Caco-2 (cell line): ENCODE measurements at regions not wholly inside any gene's neighbourhood (a gene's known extent, or its start where the extent isn't known, plus 50 kb on each side); places are given as distances from the start of the nearest gene placed in this dataset.
"Not testable (repeated sequence)": the region's sequence is repeated elsewhere in the genome, so short reads cannot be mapped to it uniquely, and the experiment has no call there.

ENCODE experiments used
- BruUV-seq: library from RNA; stranded (reverse); fragments of 400-500 nt; replicated peaks from 2 replicates; lab custom pipeline; 2021; lab: Mats Ljungman, UMichigan
- CTCF ChIA-PET: fragments of 300-600 bp; sonication (Branson Sonifier 250); formaldehyde crosslinking; loops from one replicate; lab custom pipeline; 2022; ENCODE audit warnings: antibody characterized with exemption; lab: Charles Lee
- POLR2A ChIA-PET: fragments of 300-600 bp; sonication (Branson Sonifier 250); formaldehyde crosslinking; loops from one replicate; lab custom pipeline; 2022; ENCODE audit warnings: antibody characterized with exemption; lab: Charles Lee
- DNase-seq, 2 experiments: peaks; one replicate each; pipeline versions ENCODE4 v3.0.0 to v3.0.0-alpha.2; 2020 to 2022
- H3K27me3 ChIP-seq: replicated peaks from 2 replicates; pipeline ENCODE4 v1.6.0; 2011; ENCODE audit warnings: low read length; ENCODE audit not compliant: control insufficient read depth, insufficient read depth
- H3K36me3 ChIP-seq: 2 replicates; pipeline ENCODE4 v1.5.1; 2011; ENCODE audit warnings: low read length; ENCODE audit not compliant: control insufficient read depth, insufficient read depth
- H3K4me1 ChIP-seq: fragments of 250-450 bp; sonication (Bioruptor Pico); 2 replicates; pipeline ENCODE4 v1.5.1; 2020; ENCODE audit warnings: mild to moderate bottlenecking
- H3K4me3 ChIP-seq: 2 replicates; pipeline ENCODE4 v1.5.1; 2011; ENCODE audit warnings: low read depth, mild to moderate bottlenecking, control low read depth, low read length
- H3K9me3 ChIP-seq: fragments of 250-450 bp; sonication (Bioruptor Pico); 2 replicates; pipeline ENCODE4 v1.5.1; 2020; ENCODE audit warnings: mild to moderate bottlenecking, moderate library complexity
- H3K27ac Mint-ChIP-seq: one replicate; pipeline ENCODE4 v1.8.0; 2022; ENCODE audit warnings: mixed read lengths; ENCODE audit not compliant: unreplicated experiment
- H3K27me3 Mint-ChIP-seq: one replicate; pipeline ENCODE4 v1.8.0; 2022; ENCODE audit warnings: mixed read lengths; ENCODE audit not compliant: insufficient read depth, unreplicated experiment
- H3K36me3 Mint-ChIP-seq: one replicate; pipeline ENCODE4 v1.8.0; 2022; ENCODE audit warnings: mild to moderate bottlenecking, mixed read lengths; ENCODE audit not compliant: insufficient read depth, unreplicated experiment
- H3K4me1 Mint-ChIP-seq: one replicate; pipeline ENCODE4 v1.8.0; 2022; ENCODE audit warnings: low read depth, mixed read lengths; ENCODE audit not compliant: unreplicated experiment
- H3K4me3 Mint-ChIP-seq: one replicate; pipeline ENCODE4 v1.8.0; 2022; ENCODE audit warnings: mild to moderate bottlenecking, moderate library complexity, mixed read lengths; ENCODE audit not compliant: unreplicated experiment
- H3K9me3 Mint-ChIP-seq: one replicate; pipeline ENCODE4 v1.8.0; 2022; ENCODE audit warnings: mixed read lengths; ENCODE audit not compliant: unreplicated experiment
- intact Hi-C: fragments of 100-400 bp; cut with micrococcal nuclease; formaldehyde crosslinking; loops from one replicate; pipeline ENCODE4 v1.10.0; 2022; ENCODE audit not compliant: unreplicated experiment
- TF ChIP-seq, protein P1 (sequence below), 2 experiments: fragments of 200-600 bp in 1 of 2; IDR thresholded peaks; 1 replicate in 1 of 2; 2 replicates in 1 of 2; pipeline versions ENCODE4 v1.5.1 to v1.8.0; 2011 to 2022; ENCODE audit warnings: antibody characterized with exemption in 1 of 2, control low read depth in 1 of 2, inconsistent platforms in 1 of 2, low read depth in 1 of 2, low read length in 1 of 2, mild to moderate bottlenecking in 1 of 2, moderate library complexity in 1 of 2; ENCODE audit not compliant: insufficient read depth in 1 of 2, severe bottlenecking in 1 of 2, unreplicated experiment in 1 of 2

DNA sequence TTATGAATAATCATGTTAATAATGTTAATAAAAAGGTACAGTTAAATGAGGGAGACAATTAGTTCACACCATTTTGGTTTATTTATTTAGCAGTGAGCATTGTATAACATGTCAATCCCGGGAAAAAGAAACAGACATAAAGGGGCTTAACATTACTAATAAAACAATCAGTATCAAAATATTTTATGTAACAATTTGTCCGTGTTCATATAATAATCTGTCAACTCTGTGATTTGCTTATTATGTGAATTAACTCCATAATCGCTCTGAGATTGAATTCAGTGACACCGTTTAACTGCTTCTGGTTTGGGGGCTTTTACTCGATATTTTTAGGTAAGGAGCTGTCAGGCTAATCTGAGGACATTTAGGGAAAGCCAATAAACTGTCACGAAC, 95.8 kb upstream of the HMGA2 start:
- ChIA-PET CTCF (no interaction called here), POLR2A (no interaction called here)
- Histone ChIP-seq H3K4me1 (no peaks in the 10 kb centered on the region), H3K4me3 (no peak overlapping the region), H3K27me3 (no peaks in the 10 kb centered on the region), H3K9me3 (no peaks in the 10 kb centered on the region; the same call in 1 of the 2 replicates), H3K36me3 (no peaks in the 10 kb centered on the region)
- no peaks in the 10 kb centered on the region for H3K36me3 Mint-ChIP-seq
- no peak overlapping the region for H3K27ac Mint-ChIP-seq
- H3K4me3 Mint-ChIP-seq: peak overlapping the region; percentile 69
- BruUV-seq: no TSS peak
- no peaks in the 10 kb centered on the region for H3K4me1 Mint-ChIP-seq
- TF ChIP-seq, protein P1, sequence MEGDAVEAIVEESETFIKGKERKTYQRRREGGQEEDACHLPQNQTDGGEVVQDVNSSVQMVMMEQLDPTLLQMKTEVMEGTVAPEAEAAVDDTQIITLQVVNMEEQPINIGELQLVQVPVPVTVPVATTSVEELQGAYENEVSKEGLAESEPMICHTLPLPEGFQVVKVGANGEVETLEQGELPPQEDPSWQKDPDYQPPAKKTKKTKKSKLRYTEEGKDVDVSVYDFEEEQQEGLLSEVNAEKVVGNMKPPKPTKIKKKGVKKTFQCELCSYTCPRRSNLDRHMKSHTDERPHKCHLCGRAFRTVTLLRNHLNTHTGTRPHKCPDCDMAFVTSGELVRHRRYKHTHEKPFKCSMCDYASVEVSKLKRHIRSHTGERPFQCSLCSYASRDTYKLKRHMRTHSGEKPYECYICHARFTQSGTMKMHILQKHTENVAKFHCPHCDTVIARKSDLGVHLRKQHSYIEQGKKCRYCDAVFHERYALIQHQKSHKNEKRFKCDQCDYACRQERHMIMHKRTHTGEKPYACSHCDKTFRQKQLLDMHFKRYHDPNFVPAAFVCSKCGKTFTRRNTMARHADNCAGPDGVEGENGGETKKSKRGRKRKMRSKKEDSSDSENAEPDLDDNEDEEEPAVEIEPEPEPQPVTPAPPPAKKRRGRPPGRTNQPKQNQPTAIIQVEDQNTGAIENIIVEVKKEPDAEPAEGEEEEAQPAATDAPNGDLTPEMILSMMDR (IDR thresholded peaks at IDR 0.05; ENCODE audit: insufficient read depth in 1 of 2, low read depth in 1 of 2, low read length in 1 of 2, severe bottlenecking in 1 of 2, unreplicated experiment in 1 of 2): no peak
- H3K27me3 Mint-ChIP-seq: peaks cover 19% of the 10 kb centered on the region
- intact Hi-C loops: no loop called here
- H3K9me3 Mint-ChIP-seq: no peaks in the 10 kb centered on the region
- no peak for DNase-seq

DNA sequence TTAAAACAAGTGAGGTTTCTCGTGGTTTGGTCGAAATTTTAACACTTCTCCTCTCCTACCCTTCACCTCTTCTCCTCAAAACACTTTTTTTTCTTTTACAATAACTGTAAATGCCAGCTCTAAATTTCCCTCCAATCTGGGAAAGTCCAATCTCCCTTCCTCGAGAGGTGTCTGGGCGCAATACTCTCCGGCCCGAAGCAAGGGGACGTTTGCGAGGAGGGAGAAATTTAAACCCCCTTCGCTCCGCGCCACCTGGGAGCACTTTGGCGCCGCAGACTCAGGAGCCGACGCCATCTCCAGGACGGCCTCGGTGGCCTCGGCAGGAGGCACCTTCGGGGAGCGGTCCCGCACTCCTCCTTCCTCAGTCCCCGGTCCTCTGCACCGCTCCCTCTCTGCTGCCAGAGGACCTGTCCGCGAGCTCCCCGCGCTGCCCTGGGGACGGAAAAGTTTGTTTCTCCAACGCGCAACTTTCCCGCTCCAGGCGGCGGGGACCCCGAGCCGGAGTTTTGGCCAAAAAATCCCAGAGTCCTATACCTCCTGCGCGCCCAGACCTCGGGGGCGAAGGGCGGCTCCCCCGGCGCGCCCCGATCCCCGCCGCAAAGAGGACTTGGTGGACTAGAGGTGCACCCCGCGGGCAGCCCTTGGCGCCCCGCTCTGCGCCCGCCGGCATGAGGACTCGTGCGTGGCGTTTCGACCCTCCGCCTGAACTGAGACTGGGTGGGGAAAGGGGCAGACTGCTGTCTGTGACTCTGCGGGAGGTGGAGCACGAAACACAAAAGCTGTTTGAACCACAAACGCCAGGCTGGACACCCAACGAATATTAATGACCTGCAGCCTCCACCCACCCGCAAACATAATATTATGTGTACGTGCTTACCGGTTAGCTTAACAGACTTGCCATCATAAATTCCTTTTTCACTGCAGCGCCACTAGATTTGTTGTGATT, 95.2 kb upstream of the HMGA2 start:
- H3K27me3 ChIP-seq: no peaks in the 10 kb centered on the region
- peak overlapping the region; percentile 35 for H3K4me3 ChIP-seq
- Mint-ChIP-seq H3K4me3 (peak overlapping the region; percentile 69), H3K4me1 (no peaks in the 10 kb centered on the region), H3K9me3 (no peaks in the 10 kb centered on the region), H3K27me3 (peaks cover 16% of the 10 kb centered on the region), H3K27ac (no peak overlapping the region), H3K36me3 (no peaks in the 10 kb centered on the region)
- H3K4me1 ChIP-seq: no peaks in the 10 kb centered on the region
- no peaks in the 10 kb centered on the region for H3K36me3 ChIP-seq
- ChIA-PET POLR2A (no interaction called here), CTCF (no interaction called here)
- DNase-seq: peak; percentile 23 to 29
- TF ChIP-seq, protein P1 (IDR thresholded peaks at IDR 0.05; ENCODE audit: insufficient read depth in 1 of 2, low read depth in 1 of 2, low read length in 1 of 2, severe bottlenecking in 1 of 2, unreplicated experiment in 1 of 2): no peak
- no peaks in the 10 kb centered on the region; the same call in 1 of the 2 replicates for H3K9me3 ChIP-seq
- intact Hi-C loops: no loop called here
- no TSS peak for BruUV-seq

DNA sequence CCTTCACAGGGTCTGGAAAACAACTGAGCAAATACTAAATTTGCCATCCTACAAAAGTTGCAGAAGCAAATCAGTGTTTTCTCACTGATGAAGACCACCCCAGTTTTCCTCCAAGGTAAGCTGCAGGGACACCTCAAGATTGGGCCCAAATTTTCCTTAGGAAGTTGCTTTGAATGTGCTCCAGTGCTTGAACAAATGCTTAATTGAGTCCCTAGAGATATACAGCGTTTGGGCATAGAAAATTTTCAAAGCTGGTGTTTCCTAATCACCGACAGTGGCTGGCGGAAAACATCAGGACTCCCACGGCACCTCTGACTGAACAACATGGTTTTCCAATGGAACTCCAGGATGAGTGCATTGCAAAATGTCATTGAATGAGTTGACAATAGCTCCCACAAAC, 92.5 kb upstream of the HMGA2 start:
- POLR2A ChIA-PET: no interaction called here
- Mint-ChIP-seq H3K36me3 (no peaks in the 10 kb centered on the region), H3K27ac (no peak overlapping the region), H3K27me3 (peaks cover 17% of the 10 kb centered on the region), H3K4me3 (no peak overlapping the region), H3K4me1 (no peaks in the 10 kb centered on the region), H3K9me3 (no peaks in the 10 kb centered on the region)
- TF ChIP-seq, protein P1 (IDR thresholded peaks at IDR 0.05; ENCODE audit: insufficient read depth in 1 of 2, low read depth in 1 of 2, low read length in 1 of 2, severe bottlenecking in 1 of 2, unreplicated experiment in 1 of 2): no peak
- no peak for DNase-seq
- Histone ChIP-seq H3K4me3 (no peak overlapping the region), H3K9me3 (no peaks in the 10 kb centered on the region), H3K4me1 (no peaks in the 10 kb centered on the region), H3K27me3 (no peaks in the 10 kb centered on the region), H3K36me3 (no peaks in the 10 kb centered on the region)
- intact Hi-C loops: no loop called here
- CTCF ChIA-PET: no interaction called here
- no TSS peak for BruUV-seq

DNA sequence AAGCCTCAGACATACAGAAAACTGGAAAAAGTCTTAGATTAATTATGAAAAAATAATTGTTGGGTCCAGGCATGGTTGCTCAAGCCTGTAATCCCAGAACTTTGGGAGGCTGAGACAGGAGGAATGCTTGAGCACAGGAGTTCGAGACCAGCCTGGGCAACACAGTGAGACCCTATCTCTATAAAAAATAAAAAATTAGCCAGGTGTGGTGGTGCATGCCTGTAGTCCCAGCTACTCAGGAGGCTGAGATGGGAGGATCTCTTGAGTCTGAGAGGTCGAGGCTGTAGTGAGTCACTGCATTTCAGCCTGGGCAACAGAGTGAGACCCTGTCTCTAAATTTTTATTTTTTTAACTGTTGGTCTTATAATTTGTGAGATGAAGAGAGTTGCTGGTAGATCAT, 90.6 kb upstream of the HMGA2 start:
- POLR2A ChIA-PET, H3K9me3 Mint-ChIP-seq, intact Hi-C loops, H3K36me3 Mint-ChIP-seq, H3K9me3 ChIP-seq, H3K4me3 ChIP-seq, BruUV-seq, H3K36me3 ChIP-seq, H3K4me3 Mint-ChIP-seq, H3K27ac Mint-ChIP-seq, H3K27me3 ChIP-seq, CTCF ChIA-PET, H3K4me1 ChIP-seq, DNase-seq, H3K4me1 Mint-ChIP-seq: not testable (repeated sequence)
- H3K27me3 Mint-ChIP-seq: peaks cover 17% of the 10 kb centered on the region
